ENCODE measurements at regions not wholly inside any gene's neighbourhood (a gene's known extent, or its start where the extent isn't known, plus 50 kb on each side); places are given as distances from the start of the nearest gene placed in this dataset.

- Mint-ChIP-seq H3K4me3 (no peak overlapping the region), H3K9me3 (peaks cover 4 to 13% of the 10 kb centered on the region in 2 donors), H3K36me3 (ENCODE audit: insufficient read depth in 2 of 2) (no peaks in the 10 kb centered on the region), H3K27ac (no peak overlapping the region), H3K27me3 (ENCODE audit: low read depth) (no peaks in the 10 kb centered on the region), H3K4me1 (ENCODE audit: low read depth) (no peaks in the 10 kb centered on the region)
- DNase-seq (no peak), ATAC-seq (replicated peaks in 1 of 2) (no peak)
Observed at GRCh38 chr9:119634006-119634405, 264.8 kb upstream of the BRINP1 start.

- DNase-seq (no peak), ATAC-seq (replicated peaks in 1 of 2) (no peak)
- H3K36me3 Mint-ChIP-seq (ENCODE audit: insufficient read depth in 2 of 2), result no peaks in the 10 kb centered on the region
- H3K9me3 Mint-ChIP-seq, result peaks cover 2 to 4% of the 10 kb centered on the region in 2 donors
- no peak overlapping the region for H3K27ac Mint-ChIP-seq
- no peaks in the 10 kb centered on the region for H3K27me3 Mint-ChIP-seq (ENCODE audit: low read depth)
- no peak overlapping the region for H3K4me3 Mint-ChIP-seq
- no peaks in the 10 kb centered on the region for H3K4me1 Mint-ChIP-seq (ENCODE audit: low read depth)
Observed at GRCh38 chr9:119611565-119611964, 242.3 kb upstream of the BRINP1 start.

- DNase-seq, result no peak
- Mint-ChIP-seq H3K36me3 (ENCODE audit: insufficient read depth in 2 of 2) (no peaks in the 10 kb centered on the region), H3K9me3 (peaks cover 5 to 6% of the 10 kb centered on the region in 2 donors), H3K4me3 (no peak overlapping the region), H3K27ac (no peak overlapping the region), H3K27me3 (ENCODE audit: low read depth) (no peaks in the 10 kb centered on the region), H3K4me1 (ENCODE audit: low read depth) (no peaks in the 10 kb centered on the region)
- ATAC-seq (replicated peaks in 1 of 2), result no peak
Observed at GRCh38 chr9:119609277-119609971, 240.2 kb upstream of the BRINP1 start.

GRCh38 chr9:119601632-119602031 is 232.4 kb upstream of the BRINP1 start:
- no peaks in the 10 kb centered on the region for H3K27me3 Mint-ChIP-seq (ENCODE audit: low read depth)
- no peaks in the 10 kb centered on the region for H3K4me1 Mint-ChIP-seq (ENCODE audit: low read depth)
- no peak overlapping the region for H3K27ac Mint-ChIP-seq
- peaks cover 5 to 8% of the 10 kb centered on the region in 2 donors for H3K9me3 Mint-ChIP-seq
- ATAC-seq (replicated peaks in 1 of 2), result no peak
- H3K36me3 Mint-ChIP-seq (ENCODE audit: insufficient read depth in 2 of 2), result no peaks in the 10 kb centered on the region
- no peak overlapping the region for H3K4me3 Mint-ChIP-seq
- no peak for DNase-seq

- Mint-ChIP-seq H3K27me3 (ENCODE audit: low read depth) (no peaks in the 10 kb centered on the region), H3K4me1 (ENCODE audit: low read depth) (no peaks in the 10 kb centered on the region), H3K27ac (no peak overlapping the region), H3K4me3 (no peak overlapping the region), H3K9me3 (peaks cover 2 to 6% of the 10 kb centered on the region in 2 donors), H3K36me3 (ENCODE audit: insufficient read depth in 2 of 2) (no peaks in the 10 kb centered on the region)
- ATAC-seq (replicated peaks in 1 of 2) (no peak), DNase-seq (no peak)
Observed at GRCh38 chr9:119597499-119597898, 228.3 kb upstream of the BRINP1 start.

DNA sequence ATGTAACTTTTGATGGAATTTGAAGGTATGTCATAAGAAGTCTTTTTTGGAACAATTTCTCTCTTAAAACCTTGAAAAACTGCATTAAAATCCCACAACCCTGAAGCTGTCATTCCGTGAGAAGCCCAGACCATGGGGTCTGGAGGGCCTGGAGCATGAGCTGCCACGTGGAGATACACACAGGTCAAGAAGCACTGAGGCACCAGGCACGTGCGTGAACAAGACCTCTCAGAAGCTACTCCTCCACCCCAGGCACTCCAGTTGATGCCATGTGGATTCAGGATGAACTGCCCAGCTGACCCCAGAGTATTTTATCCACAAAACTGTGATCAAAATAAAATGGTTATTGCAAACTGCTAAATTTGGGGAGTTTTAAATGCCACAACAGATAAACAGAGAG is 227.5 kb upstream of the BRINP1 start:
- Mint-ChIP-seq H3K27ac (no peak overlapping the region), H3K9me3 (peaks cover 2 to 5% of the 10 kb centered on the region in 2 donors), H3K4me1 (ENCODE audit: low read depth) (no peaks in the 10 kb centered on the region), H3K4me3 (no peak overlapping the region), H3K36me3 (ENCODE audit: insufficient read depth in 2 of 2) (no peaks in the 10 kb centered on the region), H3K27me3 (ENCODE audit: low read depth) (no peaks in the 10 kb centered on the region)
- ATAC-seq (replicated peaks in 1 of 2), result no peak
- no peak for DNase-seq

- Mint-ChIP-seq H3K27ac (no peak overlapping the region), H3K4me3 (no peak overlapping the region), H3K4me1 (ENCODE audit: low read depth) (no peaks in the 10 kb centered on the region), H3K9me3 (peaks cover 3 to 6% of the 10 kb centered on the region in 2 donors), H3K36me3 (ENCODE audit: insufficient read depth in 2 of 2) (no peaks in the 10 kb centered on the region), H3K27me3 (ENCODE audit: low read depth) (no peaks in the 10 kb centered on the region)
- DNase-seq (no peak), ATAC-seq (replicated peaks in 1 of 2) (no peak)
Observed at GRCh38 chr9:119588874-119589744, 219.9 kb upstream of the BRINP1 start.

GRCh38 chr9:119577881-119578280 is 208.6 kb upstream of the BRINP1 start:
- ATAC-seq (replicated peaks in 1 of 2) (no peak), DNase-seq (no peak)
- peaks cover 0 to 4% of the 10 kb centered on the region in 2 donors for H3K9me3 Mint-ChIP-seq
- no peaks in the 10 kb centered on the region for H3K36me3 Mint-ChIP-seq (ENCODE audit: insufficient read depth in 2 of 2)
- no peaks in the 10 kb centered on the region for H3K4me1 Mint-ChIP-seq (ENCODE audit: low read depth)
- H3K27me3 Mint-ChIP-seq (ENCODE audit: low read depth), result no peaks in the 10 kb centered on the region
- H3K27ac Mint-ChIP-seq, result no peak overlapping the region
- no peak overlapping the region for H3K4me3 Mint-ChIP-seq

DNA sequence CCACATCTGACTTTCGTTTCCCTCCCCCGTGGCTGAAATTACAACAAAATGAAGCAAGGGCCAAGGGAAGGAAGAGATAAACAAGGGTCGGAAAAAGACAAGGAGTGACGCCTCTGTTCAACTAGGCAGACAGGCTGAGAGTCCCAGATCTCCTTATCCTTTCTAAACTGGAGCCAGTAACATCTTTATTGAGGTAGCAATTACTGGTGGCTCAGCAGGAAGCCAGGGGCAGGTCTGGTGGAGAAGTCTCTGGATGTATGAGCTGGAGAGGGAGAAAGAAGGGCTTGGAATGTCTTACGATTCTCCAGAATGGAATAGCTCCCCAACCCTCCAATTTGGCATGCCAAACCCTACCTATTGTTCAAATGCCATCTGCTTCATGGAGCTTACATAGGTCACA is 190.8 kb upstream of the BRINP1 start:
- H3K27ac Mint-ChIP-seq, result no peak overlapping the region
- H3K4me1 Mint-ChIP-seq (ENCODE audit: low read depth), result no peaks in the 10 kb centered on the region
- H3K27me3 Mint-ChIP-seq (ENCODE audit: low read depth), result peaks cover 21% of the 10 kb centered on the region
- peaks cover 2 to 3% of the 10 kb centered on the region in 2 donors for H3K9me3 Mint-ChIP-seq
- no peak overlapping the region for H3K4me3 Mint-ChIP-seq
- no peaks in the 10 kb centered on the region for H3K36me3 Mint-ChIP-seq (ENCODE audit: insufficient read depth in 2 of 2)
- ATAC-seq (replicated peaks in 1 of 2) (no peak), DNase-seq (no peak)

DNA sequence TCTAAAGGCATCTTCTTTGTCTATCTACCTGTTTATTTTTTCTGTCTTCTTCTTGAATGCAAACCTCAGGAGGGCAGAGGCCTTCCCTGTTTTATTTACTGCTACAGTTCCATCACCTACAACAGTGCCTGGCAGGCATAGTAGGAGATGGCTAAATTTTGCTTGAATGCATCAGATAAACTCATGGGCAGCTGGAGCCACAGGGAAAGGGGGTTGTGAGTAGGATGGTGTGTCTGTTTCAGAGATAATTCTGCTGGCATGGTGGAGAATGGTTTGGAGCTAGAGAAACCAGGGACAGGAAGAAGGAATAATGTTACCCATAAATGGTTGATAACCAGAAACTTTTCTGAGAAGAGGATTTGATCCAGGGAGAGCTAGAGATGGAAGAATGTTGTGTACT is 189.8 kb upstream of the BRINP1 start:
- H3K4me1 Mint-ChIP-seq (ENCODE audit: low read depth), result no peaks in the 10 kb centered on the region
- no peak for DNase-seq
- no peak overlapping the region for H3K27ac Mint-ChIP-seq
- no peaks in the 10 kb centered on the region for H3K36me3 Mint-ChIP-seq (ENCODE audit: insufficient read depth in 2 of 2)
- peaks cover 2 to 3% of the 10 kb centered on the region in 2 donors for H3K9me3 Mint-ChIP-seq
- peaks cover 21% of the 10 kb centered on the region for H3K27me3 Mint-ChIP-seq (ENCODE audit: low read depth)
- no peak overlapping the region for H3K4me3 Mint-ChIP-seq
- ATAC-seq (replicated peaks in 1 of 2), result no peak

- DNase-seq (peak; percentile 44 to 61), ATAC-seq (replicated peaks in 1 of 2) (peak; percentile 48 to 54)
- Mint-ChIP-seq H3K9me3 (no peaks in the 10 kb centered on the region), H3K27ac (no peak overlapping the region), H3K4me1 (ENCODE audit: low read depth) (no peaks in the 10 kb centered on the region), H3K36me3 (ENCODE audit: insufficient read depth in 2 of 2) (no peaks in the 10 kb centered on the region), H3K27me3 (ENCODE audit: low read depth) (peaks cover 21% of the 10 kb centered on the region), H3K4me3 (peak overlapping the region; percentile 15)
Observed at GRCh38 chr9:119556129-119556875, 187.1 kb upstream of the BRINP1 start.

DNA sequence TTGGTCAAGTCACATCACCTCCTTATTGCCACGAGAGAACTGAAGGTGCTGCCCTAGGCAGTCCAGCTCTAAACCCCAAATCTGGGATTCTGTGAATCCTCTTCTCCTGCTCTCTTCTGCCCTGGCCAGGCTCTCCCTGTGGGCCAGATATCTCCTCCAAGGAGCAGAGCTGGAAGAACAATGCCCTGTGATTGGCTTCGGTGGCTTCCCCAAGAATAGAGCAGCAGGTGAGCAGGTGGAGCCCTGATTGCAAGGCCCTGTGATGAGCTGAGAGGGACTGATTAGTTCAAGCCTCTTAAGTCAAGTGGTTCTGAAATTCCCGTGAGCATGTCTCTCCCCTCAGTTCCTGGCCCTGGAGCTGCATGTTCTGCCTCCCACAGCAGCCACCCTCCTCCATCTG is 175.3 kb upstream of the BRINP1 start:
- ATAC-seq (replicated peaks in 1 of 2), result no peak
- no peaks in the 10 kb centered on the region for H3K36me3 Mint-ChIP-seq (ENCODE audit: insufficient read depth in 2 of 2)

DNA sequence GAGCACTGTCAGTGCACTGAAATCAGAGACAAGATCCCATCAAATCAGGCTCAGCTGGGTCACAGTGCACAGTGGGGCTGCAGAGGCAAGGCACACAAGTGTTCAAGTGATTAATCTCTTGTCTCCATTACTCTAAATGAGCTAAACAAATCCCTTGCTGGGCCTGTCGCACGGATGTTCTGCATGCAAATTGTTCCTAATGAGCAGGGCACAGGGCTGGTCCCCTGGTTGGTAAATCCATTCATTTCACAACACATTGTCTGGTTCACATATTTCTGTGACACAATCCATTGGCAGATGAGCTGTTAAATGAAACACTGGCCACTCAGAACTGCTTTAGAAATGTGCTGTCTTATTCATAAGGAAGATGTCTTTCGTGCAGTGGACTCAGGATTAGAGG is 167.9 kb upstream of the BRINP1 start:
- H3K27ac Mint-ChIP-seq, result no peak overlapping the region

More for the DNA sequence above, 175.3 kb upstream of the BRINP1 start:
- H3K4me3 Mint-ChIP-seq, result no peak overlapping the region
- DNase-seq, result no peak
- no peak overlapping the region for H3K27ac Mint-ChIP-seq
- H3K4me1 Mint-ChIP-seq (ENCODE audit: low read depth), result no peaks in the 10 kb centered on the region
- no peaks in the 10 kb centered on the region for H3K27me3 Mint-ChIP-seq (ENCODE audit: low read depth)
- peaks cover 0 to 5% of the 10 kb centered on the region in 2 donors for H3K9me3 Mint-ChIP-seq

More for the DNA sequence above, 167.9 kb upstream of the BRINP1 start:
- no peaks in the 10 kb centered on the region for H3K4me1 Mint-ChIP-seq (ENCODE audit: low read depth)
- DNase-seq, result no peak
- H3K4me3 Mint-ChIP-seq, result no peak overlapping the region
- H3K9me3 Mint-ChIP-seq, result peaks cover 0 to 5% of the 10 kb centered on the region in 2 donors
- no peaks in the 10 kb centered on the region for H3K27me3 Mint-ChIP-seq (ENCODE audit: low read depth)
- no peaks in the 10 kb centered on the region for H3K36me3 Mint-ChIP-seq (ENCODE audit: insufficient read depth in 2 of 2)
- ATAC-seq (replicated peaks in 1 of 2), result no peak
